Natural killer cell (primary cell): ENCODE measurements at regions not wholly inside any gene's neighbourhood (a gene's known extent, or its start where the extent isn't known, plus 50 kb on each side); places are given as distances from the start of the nearest gene placed in this dataset.

ENCODE experiments used
- ATAC-seq, 3 donors: fragments of 150-1000 bp in 2 of 3; fragments of 200-7000 bp in 1 of 3; cut with Tn5 transposase; 1 replicate in 1 of 3; 2 replicates in 2 of 3; pipeline ENCODE4 v1.10.0; 2021; ENCODE audit warnings: mild to moderate bottlenecking in 2 of 3, moderate library complexity in 2 of 3
- DNase-seq, 2 donors: peaks; one replicate each; pipeline versions ENCODE4 v3.0.0 to v3.0.0-alpha.2; 2013 to 2021; ENCODE audit warnings: mixed read lengths in 1 of 2
- H3K27ac ChIP-seq: one replicate; pipeline ENCODE4 v1.5.1; 2013; ENCODE audit warnings: mild to moderate bottlenecking, low read length
- H3K27me3 ChIP-seq: one replicate; pipeline ENCODE4 v1.6.1; 2013; ENCODE audit warnings: low read length; ENCODE audit not compliant: control insufficient read depth, insufficient read depth
- H3K36me3 ChIP-seq: one replicate; pipeline ENCODE4 v1.6.1; 2013; ENCODE audit warnings: low read length; ENCODE audit not compliant: control insufficient read depth, insufficient read depth
- H3K4me1 ChIP-seq: one replicate; pipeline ENCODE4 v1.6.1; 2013; ENCODE audit warnings: low read length; ENCODE audit not compliant: control insufficient read depth, insufficient read depth
- H3K4me3 ChIP-seq: one replicate; pipeline ENCODE4 v1.5.1; 2013; ENCODE audit warnings: low read length
- H3K9me3 ChIP-seq: one replicate; pipeline ENCODE4 v1.6.1; 2013; ENCODE audit warnings: low read length; ENCODE audit not compliant: control insufficient read depth, insufficient read depth
- H3K27ac Mint-ChIP-seq, 2 donors: one replicate each; pipeline ENCODE4 v1.8.0; 2022; ENCODE audit warnings: mild to moderate bottlenecking in 2 of 2, mixed read lengths in 2 of 2, moderate library complexity in 1 of 2
- H3K27me3 Mint-ChIP-seq, 2 donors: one replicate each; pipeline ENCODE4 v1.8.0; 2022; ENCODE audit warnings: low read depth in 2 of 2, mixed read lengths in 2 of 2
- H3K36me3 Mint-ChIP-seq: one replicate; pipeline ENCODE4 v1.8.0; 2022; ENCODE audit warnings: mixed read lengths
- H3K4me1 Mint-ChIP-seq, 2 donors: one replicate each; pipeline ENCODE4 v1.8.0; 2022; ENCODE audit warnings: mixed read lengths in 2 of 2
- H3K4me3 Mint-ChIP-seq: one replicate; pipeline ENCODE4 v1.8.0; 2022; ENCODE audit warnings: mild to moderate bottlenecking, moderate library complexity, mixed read lengths
- H3K9me3 Mint-ChIP-seq, 2 donors: one replicate each; pipeline ENCODE4 v1.8.0; 2022; ENCODE audit warnings: mixed read lengths in 2 of 2
- WGBS: methylation state at CpG from one replicate; pipeline ENCODE4 v1.1.7; 2013; ENCODE audit warnings: missing lambda C conversion rate; ENCODE audit not compliant: insufficient coverage; 5-methylcytosine and 5-hydroxymethylcytosine counted together
- intact Hi-C: fragments of 100-400 bp; cut with micrococcal nuclease; formaldehyde crosslinking; loops from one replicate; pipeline ENCODE4 v1.14.2; 2022
- TF ChIP-seq, protein P1 (sequence below): fragments of 200-600 bp; IDR thresholded peaks from one replicate; pipeline ENCODE4 v1.8.0; 2022; ENCODE audit warnings: antibody characterized with exemption

GRCh38 chr3:25861566-25861965 lies 71.7 kb downstream of the OXSM start:
- TF ChIP-seq, protein P1, sequence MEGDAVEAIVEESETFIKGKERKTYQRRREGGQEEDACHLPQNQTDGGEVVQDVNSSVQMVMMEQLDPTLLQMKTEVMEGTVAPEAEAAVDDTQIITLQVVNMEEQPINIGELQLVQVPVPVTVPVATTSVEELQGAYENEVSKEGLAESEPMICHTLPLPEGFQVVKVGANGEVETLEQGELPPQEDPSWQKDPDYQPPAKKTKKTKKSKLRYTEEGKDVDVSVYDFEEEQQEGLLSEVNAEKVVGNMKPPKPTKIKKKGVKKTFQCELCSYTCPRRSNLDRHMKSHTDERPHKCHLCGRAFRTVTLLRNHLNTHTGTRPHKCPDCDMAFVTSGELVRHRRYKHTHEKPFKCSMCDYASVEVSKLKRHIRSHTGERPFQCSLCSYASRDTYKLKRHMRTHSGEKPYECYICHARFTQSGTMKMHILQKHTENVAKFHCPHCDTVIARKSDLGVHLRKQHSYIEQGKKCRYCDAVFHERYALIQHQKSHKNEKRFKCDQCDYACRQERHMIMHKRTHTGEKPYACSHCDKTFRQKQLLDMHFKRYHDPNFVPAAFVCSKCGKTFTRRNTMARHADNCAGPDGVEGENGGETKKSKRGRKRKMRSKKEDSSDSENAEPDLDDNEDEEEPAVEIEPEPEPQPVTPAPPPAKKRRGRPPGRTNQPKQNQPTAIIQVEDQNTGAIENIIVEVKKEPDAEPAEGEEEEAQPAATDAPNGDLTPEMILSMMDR, result no peak
- no peaks in the 10 kb centered on the region for H3K27me3 Mint-ChIP-seq
- Histone ChIP-seq H3K4me3 (no peak overlapping the region), H3K36me3 (no peaks in the 10 kb centered on the region), H3K9me3 (no peaks in the 10 kb centered on the region), H3K27ac (no peak overlapping the region), H3K4me1 (no peaks in the 10 kb centered on the region), H3K27me3 (no peaks in the 10 kb centered on the region)
- H3K36me3 Mint-ChIP-seq, result no peaks in the 10 kb centered on the region
- no peak overlapping the region for H3K4me3 Mint-ChIP-seq
- peaks cover 0 to 4% of the 10 kb centered on the region in 2 donors for H3K4me1 Mint-ChIP-seq
- intact Hi-C loops, result no loop called here
- H3K27ac Mint-ChIP-seq, result no peak overlapping the region
- DNase-seq, result no peak
- H3K9me3 Mint-ChIP-seq, result no peaks in the 10 kb centered on the region
- WGBS, result 70% methylated on average over 1 of the region's 1 CpG
- no peak for ATAC-seq

GRCh38 chr3:25863011-25863415 lies 73.1 kb downstream of the OXSM start:
- 100% methylated on average over 1 of the region's 3 CpGs for WGBS
- no peak overlapping the region for H3K4me3 ChIP-seq
- no peaks in the 10 kb centered on the region for H3K27me3 Mint-ChIP-seq
- no peak overlapping the region for H3K4me3 Mint-ChIP-seq
- intact Hi-C loops, result no loop called here
- H3K27ac ChIP-seq, result no peak overlapping the region
- TF ChIP-seq, protein P1, result no peak
- H3K36me3 Mint-ChIP-seq, result no peaks in the 10 kb centered on the region
- H3K4me1 Mint-ChIP-seq, result no peaks in the 10 kb centered on the region
- no peaks in the 10 kb centered on the region for H3K9me3 ChIP-seq
- no peaks in the 10 kb centered on the region for H3K4me1 ChIP-seq
- no peaks in the 10 kb centered on the region for H3K27me3 ChIP-seq
- ATAC-seq (no peak), DNase-seq (no peak)
- no peaks in the 10 kb centered on the region for H3K9me3 Mint-ChIP-seq
- no peaks in the 10 kb centered on the region for H3K36me3 ChIP-seq
- no peak overlapping the region for H3K27ac Mint-ChIP-seq

DNA sequence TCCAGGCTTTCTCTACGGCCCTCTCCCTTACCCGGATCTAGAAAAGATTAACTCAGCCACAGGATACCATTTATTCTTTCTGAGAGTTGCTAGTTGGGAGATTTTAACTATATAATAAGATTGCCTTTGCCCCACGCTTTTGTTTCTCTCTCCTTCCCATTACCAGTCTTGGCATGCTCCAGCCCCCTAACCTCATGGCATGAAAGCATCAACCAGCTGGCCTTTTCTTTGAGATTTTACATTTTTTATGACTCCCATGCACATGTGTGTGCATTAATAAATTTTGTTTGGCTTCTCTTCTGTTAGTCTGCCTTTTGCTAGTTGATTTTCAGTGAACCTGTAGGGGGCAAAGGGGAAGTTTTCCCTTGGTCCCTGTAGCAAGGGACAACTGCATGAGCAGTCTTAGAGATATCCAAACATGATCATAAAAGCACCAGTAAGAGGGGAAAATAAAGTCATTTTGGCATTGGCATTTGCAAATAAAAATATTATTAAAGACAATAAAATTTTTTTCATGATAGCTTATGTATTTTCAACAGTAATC lies 73.6 kb downstream of the OXSM start:
- Mint-ChIP-seq H3K27ac (no peak overlapping the region), H3K27me3 (no peaks in the 10 kb centered on the region), H3K36me3 (no peaks in the 10 kb centered on the region), H3K4me3 (no peak overlapping the region), H3K9me3 (no peaks in the 10 kb centered on the region), H3K4me1 (no peaks in the 10 kb centered on the region)
- TF ChIP-seq, protein P1, result no peak
- Histone ChIP-seq H3K27ac (no peak overlapping the region), H3K9me3 (no peaks in the 10 kb centered on the region), H3K27me3 (no peaks in the 10 kb centered on the region), H3K4me1 (no peaks in the 10 kb centered on the region), H3K4me3 (no peak overlapping the region), H3K36me3 (no peaks in the 10 kb centered on the region)
- no CpG with 5 or more reads among the region's 3 CpGs for WGBS
- intact Hi-C loops, result no loop called here
- ATAC-seq (no peak), DNase-seq (no peak)

DNA sequence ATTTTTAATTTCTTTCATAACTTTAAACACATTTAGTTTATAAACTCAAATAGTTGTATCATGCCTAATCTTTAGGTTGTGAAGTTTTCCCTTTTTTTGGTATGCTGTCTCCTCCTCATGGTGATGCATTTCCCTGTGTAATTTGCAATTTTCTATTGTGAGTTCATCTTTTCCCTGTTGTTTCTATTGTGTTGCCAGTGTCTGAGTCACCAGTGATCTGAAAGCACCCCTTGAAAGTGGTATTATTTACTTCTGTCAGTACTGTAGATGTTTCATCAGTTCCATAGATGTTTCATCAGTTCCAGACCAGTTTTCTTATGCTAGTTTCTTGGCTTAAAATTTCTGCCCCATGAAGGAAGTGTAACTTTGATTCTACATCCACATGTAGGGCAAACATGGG lies 80.6 kb downstream of the OXSM start:
- ATAC-seq (no peak), DNase-seq (no peak)
- H3K4me1 Mint-ChIP-seq, result no peaks in the 10 kb centered on the region
- H3K27me3 ChIP-seq, result no peaks in the 10 kb centered on the region
- no peak overlapping the region for H3K27ac Mint-ChIP-seq
- peaks cover 0 to 2% of the 10 kb centered on the region in 2 donors for H3K27me3 Mint-ChIP-seq
- H3K27ac ChIP-seq, result no peak overlapping the region
- H3K4me3 ChIP-seq, result no peak overlapping the region
- no peaks in the 10 kb centered on the region for H3K36me3 ChIP-seq
- no peak overlapping the region for H3K4me3 Mint-ChIP-seq
- no peaks in the 10 kb centered on the region for H3K9me3 ChIP-seq
- no peaks in the 10 kb centered on the region for H3K9me3 Mint-ChIP-seq
- intact Hi-C loops, result no loop called here
- H3K4me1 ChIP-seq, result no peaks in the 10 kb centered on the region
- H3K36me3 Mint-ChIP-seq, result no peaks in the 10 kb centered on the region
- TF ChIP-seq, protein P1, result no peak
